Kidney capillary endothelial cell (primary cell): ENCODE measurements at regions not wholly inside any gene's neighbourhood (a gene's known extent, or its start where the extent isn't known, plus 50 kb on each side); places are given as distances from the start of the nearest gene placed in this dataset.
"Not testable (repeated sequence)": the region's sequence is repeated elsewhere in the genome, so short reads cannot be mapped to it uniquely, and the experiment has no call there.

ENCODE experiments used
- DNase-seq: peaks from one replicate; pipeline ENCODE4 v3.0.0-alpha.2; 2018; ENCODE audit warnings: low spot score

DNA sequence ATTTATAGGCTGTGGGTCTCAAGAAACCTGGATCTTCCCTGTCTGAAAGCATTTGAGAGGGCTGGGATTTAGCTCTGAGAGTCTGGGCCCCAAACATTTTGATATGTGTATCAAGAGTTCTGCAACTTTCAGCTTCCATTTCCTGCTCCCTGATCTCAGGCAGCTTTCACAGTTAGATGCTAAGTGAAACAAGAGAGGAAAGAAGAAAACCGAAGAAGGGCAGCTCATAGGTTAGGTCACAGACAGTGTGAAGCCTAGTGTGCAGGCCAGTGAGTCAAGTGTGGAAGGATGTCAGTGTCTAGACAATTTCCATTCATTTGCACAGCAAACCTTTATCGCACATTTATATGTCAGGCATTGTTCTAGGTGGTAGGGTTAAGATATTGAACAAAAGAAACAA, 173.6 kb upstream of the PROK2 start:
- peak; percentile 39 for DNase-seq

DNA sequence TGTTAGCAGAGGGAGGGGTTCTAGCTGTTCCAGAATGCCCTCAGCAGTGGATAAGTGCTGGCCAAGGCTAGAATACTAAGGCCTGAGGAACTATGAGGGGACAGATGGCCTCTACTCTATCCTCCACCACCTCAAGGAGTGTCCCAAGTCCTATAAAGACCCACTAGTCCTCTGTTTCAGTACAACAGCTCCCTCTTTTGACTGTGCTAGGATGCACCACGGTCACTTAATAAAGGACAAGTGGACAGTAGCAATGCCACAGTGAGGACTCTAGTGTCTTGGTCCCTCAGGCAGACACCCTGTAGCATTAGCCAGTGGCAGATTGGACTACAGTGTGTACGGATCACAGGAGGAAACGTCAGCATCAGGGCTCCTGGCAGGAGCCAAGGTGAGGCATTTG, 171.8 kb upstream of the PROK2 start:
- no peak for DNase-seq

DNA sequence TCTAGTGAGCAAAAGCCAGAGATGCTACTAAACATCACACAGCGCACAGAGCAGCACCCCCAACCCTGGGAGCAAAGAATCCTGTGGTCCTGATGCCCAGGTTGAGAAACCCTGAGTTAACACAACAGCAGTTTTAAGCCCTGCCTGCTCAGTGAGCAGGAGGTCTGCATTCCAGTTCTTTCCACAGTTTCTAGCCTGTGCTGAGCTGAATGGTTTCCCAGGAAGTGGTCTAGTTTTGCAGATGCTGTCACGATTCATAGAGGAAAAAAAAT, 171.1 kb upstream of the PROK2 start:
- no peak for DNase-seq

DNA sequence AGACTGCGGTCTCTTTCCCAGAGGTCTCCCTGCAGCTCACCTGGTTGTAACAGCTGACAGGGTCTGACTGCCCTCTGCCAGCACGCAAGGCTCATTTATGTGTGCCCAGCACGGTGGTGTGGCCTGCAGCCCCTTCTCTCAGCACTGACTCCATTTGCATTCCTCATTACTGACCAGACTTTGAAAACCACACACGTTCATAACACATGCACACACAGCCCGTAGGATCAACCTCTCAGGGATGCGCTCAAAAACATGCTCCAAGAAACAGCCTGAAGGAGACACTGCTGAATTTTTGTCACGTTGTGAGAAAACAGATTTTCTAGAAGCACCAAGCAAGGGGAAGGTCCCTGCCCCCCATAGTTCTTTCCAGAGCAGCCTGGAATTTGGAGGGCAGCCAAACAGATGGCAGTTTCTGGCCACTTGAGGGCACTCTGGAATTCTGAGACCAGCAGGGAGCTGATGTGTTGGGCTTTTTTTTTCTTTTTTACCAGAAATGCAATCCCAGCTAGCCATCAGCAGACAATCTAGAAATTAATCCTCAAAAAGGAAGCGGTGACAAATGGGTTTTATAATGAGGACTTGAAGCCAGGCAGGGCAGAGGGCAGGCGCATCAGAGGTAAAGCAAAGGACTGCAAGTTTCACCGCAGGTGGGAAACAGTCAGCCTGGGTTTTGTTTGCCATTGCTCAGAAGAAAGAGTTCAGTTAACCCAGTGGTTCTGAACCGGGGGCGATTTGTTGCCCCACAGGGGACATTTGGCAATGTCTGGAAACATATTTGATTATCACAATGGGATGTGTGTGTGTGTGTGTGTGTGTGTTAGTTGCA, 170.5 kb upstream of the PROK2 start:
- DNase-seq = peak; percentile 75

DNA sequence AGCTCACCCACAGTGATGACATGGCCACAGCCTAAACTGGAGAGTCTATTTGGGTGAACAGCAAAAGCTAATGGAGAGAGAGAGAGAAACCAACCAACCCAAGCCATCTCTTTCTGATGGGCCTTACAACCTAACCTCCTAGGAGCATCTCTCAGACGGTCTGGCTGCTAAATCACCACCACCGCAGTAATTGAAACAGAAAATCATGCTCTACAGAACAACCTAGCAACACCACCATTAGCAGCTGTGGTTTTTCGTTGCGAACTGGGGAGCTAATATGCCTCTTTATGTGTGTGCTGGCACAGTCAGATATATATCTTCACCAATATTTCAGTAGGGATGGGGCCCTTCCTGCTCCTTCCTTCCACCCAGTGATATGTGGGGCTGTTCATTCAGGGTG, 166.9 kb upstream of the PROK2 start:
- no peak for DNase-seq

DNA sequence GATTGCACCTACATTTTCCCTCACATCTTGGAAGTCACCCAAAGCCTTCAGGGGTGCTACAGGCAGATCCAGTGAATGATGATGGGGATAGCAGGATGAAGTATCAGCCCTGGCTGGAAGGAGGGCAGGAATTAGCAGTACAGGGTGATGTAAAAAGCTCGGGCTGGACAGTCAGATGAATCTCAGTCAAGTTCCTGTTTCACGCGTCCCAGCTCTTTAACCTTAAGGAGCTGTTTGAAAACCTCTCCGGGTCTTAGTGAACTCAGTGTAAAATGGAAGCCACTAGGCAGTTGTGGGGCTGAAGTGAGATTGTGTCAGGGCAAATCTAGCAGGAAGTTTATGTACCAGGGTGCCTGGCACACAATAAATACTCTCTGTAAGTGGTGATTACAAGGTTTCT, 166.4 kb upstream of the PROK2 start:
- DNase-seq = no peak

DNA sequence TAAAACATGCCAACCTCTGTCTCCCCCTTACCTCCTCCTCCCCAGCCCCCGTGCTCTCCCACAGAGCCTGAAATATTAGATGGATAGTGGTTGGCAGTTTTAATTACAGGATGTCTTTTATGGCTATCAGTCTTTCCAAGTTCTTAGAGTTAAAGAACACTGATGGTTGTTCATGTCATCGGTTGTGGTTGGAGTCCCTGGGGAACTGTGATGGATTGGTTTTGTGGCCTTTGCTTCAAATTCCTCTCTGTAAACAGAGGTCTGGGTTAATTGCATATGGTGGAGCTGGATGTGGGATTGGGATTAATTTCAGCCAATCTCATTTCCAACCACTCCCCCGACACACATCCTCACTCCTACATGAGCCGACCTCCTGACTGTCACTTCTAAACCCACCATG, 164.5 kb upstream of the PROK2 start:
- no peak for DNase-seq

DNA sequence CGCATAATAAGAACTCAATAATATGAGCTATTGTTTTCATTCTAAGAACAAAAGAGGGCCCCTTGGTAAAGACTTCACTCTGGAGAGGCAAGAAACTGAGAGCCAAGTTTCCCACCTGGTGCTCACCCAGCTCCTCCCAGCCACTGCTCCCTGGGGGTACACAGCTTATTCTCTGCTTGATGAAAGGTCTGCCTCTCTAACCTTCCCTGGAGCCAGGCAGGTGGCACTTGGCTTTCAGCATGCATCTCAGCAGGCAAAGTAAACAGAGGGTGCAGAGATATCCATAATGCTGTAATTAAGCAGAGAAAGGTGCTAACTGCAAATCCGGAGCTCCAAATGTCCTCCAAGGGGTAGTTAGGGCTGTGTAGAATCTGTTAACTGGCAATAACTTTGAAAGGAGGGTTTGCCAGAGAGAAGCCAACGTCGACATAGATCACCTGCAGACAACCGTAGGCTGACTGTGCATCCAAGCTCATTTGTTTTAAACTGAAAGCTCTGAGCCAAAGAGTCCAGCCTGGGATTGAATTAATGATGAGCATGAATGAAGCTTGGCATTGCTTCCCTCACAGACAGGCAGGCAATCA, 159.6 kb upstream of the PROK2 start:
- no peak for DNase-seq

DNA sequence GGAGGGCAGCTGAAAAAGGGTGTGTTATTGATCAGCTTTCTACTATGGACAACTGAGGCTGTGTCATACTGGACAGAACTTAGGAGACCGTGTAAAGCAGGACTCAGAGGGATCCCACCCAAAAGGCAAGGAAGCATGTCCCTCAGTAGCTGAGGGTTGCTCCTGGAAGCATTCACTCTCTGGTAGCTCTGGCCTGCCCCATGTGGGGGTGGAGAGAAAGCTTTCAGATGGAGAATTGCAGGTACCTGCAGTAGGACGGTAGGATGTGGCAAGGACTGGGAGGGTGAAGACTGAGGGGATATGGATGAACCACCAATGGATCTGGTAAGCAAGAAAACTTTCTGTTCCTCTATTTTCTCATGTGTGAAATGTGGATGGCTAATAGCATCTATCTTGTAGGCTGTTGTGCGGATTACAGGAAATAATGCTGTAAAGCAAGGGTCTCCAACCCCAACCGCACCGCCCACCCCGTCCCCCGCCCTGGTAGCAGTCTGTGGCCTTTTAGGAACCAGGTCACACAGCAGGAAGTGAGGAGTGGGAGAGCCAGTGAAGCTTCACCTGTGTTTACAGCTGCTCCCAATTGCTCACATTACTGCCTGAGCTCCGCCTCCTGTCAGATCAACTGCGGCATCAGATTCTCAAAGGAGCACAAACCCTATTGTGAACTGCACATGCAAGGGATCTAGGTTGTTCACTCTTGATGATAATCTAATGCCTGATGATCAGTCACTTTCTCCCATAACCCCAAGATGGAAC, 157.7 kb upstream of the PROK2 start:
- no peak for DNase-seq

DNA sequence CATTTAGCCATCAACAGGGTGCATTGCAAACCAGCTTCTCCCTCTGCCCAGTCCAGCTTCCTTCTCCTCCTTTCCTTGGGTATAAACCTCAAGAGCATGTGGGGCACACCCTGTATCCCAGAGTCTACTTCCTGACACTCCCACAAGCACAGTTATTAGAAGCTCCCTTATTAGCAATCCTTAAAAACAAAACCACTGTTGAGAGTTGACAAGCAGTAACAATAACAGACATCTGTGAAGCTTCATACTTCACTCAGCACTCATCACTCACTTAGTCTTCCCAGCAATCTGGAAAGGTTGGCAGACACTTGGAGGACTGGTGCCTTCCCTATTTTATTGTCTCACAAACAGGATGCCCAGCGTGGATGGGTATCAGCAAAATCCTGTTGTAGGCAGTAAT, 155.5 kb upstream of the PROK2 start:
- no peak for DNase-seq

DNA sequence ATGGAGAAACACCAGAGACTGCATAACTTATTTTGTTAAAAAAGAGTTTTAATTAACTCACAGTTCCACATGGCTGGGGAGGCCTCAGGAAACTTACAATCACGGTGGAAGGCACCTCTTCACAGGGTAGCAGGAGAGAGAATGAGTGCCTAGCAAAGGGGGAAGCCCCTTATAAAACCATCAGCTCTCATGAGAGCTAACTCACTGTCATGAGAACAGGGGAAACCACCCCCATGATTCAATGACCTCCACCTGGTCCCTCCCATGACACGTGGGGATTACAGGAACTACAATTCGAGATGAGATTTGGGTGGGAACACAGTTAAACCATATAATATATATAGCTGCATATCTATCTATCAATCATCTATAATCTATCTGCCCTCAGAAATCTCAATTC, 153.1 kb upstream of the PROK2 start:
- DNase-seq = not testable (repeated sequence)

DNA sequence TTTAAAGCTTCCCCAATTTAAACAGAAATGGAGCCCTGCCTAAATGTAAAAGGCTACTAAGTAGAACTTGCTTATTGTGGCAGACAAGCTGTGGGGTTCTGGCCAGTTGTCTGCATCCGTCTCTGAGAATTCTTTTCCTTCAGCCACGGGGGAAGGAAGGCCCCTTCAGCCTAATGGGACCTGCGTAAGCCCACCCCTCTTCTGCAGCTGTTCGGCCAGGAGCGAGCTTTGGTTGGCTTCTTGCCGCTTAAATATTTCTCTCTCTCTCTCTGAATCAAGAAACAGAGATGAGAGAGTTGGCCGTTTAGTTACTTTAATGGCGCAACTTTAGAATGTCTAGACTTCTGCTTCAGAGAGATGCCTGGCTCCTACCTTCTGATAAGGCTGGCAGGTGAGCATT, 151.7 kb upstream of the PROK2 start:
- DNase-seq = no peak

DNA sequence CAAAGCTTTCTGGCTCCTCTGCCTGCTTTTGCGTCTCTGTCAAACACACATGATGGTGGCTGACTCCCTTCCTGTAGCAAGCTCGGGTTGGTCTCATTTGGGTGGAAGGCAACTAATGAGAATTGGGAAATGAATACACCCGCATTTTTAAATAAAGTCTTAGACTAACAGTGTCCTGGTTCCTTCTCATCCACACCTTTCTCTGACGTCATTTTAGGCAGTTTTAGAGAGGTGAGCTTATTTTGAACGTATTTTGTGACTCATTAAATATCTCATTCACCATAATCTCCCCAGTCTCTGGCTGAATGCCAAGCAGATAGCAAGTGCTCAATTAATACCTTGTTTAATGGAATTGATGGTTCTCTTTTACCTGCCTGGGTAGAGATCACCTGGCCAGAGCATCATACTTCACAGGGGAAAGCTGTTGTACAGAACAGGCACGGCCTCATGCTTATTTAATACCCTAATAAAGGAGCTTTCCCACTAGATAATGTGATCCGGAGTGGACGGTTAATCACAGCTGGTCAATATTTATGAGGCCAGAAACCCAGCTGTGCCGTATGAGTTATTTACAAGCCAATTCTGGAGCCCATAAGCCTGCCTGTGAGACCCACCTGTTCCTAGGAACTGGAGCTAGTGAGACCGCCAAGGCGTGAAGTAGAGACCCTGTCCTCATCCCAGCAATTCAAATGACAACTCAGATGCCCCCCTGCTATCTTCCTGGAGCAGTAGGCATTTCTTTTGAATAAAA, 149.7 kb upstream of the PROK2 start:
- no peak for DNase-seq

DNA sequence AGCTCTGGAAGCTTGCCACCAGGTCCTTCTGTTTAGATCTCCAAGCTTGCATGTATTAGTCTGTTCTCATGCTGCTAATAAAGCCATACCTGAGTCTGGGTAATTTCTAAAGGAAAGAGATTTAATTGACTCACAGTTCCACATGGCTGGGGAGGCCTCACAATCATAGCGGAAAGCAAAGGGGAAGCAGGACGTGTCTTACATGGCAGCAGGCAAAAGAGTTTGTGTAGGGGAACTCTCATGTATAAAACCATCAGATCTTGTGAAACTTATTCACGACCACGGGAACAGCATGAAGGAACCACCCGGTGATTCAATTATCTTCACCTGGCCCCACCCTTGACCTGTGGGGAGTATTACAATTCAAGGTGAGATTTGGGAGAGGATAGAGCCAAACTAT, 147.0 kb upstream of the PROK2 start:
- DNase-seq = no peak

DNA sequence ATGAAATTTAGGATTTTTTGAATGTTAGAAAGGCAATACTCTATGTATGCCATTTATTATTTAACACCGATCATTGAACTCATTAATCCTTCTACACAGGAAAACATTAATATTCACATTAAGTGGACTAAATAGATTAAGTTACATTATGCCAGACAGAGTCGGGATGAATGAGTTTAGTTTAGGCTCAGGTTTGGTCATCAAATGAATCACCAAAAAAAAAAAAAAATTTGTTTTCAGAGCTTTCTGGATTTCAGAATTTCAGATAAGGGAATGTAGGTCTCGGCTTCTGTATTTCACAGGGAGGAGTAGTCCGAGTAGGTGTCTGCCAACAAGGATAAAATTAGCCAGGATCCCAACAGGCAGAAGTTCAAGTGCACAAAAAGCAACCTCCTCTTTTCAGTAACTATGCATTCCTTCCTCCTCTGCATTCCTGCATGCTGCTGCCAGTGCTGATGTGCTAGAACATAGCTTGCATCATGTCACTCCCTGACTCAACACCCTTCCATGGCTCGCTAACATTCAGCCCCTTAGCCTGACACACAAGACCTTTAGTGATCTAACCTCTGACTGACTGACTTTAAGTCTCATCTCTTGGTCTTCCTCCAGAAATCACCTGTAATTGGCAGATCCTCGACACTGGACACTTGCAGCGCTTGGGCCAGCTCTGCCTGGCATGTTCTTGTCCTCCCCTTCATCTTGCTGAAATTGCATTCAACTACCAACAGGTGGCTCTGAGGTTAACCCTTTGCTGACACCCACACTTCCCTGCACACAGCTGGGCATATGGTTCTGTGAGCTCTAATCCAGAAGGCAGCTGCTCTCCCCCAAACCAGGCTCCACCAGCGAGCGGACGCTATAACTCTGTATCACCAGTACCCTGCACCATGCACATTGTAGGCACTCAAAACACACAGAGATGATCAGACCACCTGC, 145.4 kb upstream of the PROK2 start:
- no peak for DNase-seq

DNA sequence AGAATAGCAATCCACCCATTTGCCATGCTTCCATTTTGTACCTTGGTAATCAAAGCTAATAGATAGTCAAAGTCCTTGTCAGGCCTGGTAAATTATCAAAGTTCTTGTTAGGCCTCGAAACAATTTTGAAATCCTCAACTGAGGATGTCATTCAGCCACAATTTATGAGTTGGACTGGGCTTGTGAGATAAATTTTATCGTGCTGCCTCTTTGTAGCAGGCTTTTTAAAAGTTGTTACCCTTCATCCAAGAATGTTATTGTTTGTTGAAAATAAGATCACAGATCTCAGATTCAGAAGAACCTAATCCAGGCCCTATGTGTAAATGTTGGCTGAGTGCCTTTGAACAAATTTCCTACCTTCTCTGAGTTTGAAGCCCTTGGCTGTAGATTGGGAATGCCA, 143.3 kb upstream of the PROK2 start:
- no peak for DNase-seq

DNA sequence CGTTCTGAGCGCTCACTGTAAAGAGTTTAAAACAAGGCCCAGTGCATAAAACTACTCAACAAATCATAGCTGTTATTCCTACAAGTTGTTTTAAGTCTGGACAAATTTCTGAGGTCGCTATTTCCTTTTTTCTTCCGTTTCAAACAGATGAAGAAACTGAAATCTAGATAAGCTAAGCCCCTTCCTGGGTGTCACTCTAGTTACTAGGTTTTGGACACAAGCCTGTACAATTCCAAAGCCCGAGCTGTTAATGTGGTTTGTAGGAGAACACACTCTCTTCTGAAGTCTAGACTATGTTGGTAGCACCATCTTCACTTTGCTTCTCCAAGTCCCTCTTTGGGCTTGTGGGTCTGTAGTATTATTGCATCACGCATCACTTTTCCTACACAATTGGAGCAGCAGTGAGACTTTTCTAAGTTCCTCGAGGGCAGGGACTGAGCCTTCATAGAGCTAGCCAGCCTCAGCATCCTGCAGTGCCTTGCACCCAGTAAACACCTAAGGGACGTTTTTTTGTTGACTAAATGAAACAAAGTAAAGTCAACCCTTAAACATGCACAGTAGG, 142.6 kb upstream of the PROK2 start:
- DNase-seq = no peak

DNA sequence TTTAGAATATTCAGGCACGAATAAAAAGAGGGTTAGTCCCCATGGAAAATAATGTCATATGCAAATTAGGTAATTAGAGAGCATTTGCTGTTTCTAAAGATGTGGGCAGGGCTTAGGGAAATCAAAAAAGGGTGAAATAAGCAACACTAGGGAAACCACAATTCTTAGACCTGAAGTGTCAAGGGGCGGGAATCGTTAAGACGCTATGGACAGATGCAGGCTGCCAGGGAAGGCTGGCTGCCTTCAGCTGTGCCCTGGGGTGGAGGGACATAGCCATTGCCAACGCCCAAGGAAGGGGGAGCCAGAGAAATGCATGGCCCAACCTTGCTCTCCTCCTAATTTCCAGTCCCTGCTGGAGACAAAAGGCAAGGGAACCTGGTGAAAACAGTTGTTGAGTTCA, 141.7 kb upstream of the PROK2 start:
- DNase-seq = no peak

DNA sequence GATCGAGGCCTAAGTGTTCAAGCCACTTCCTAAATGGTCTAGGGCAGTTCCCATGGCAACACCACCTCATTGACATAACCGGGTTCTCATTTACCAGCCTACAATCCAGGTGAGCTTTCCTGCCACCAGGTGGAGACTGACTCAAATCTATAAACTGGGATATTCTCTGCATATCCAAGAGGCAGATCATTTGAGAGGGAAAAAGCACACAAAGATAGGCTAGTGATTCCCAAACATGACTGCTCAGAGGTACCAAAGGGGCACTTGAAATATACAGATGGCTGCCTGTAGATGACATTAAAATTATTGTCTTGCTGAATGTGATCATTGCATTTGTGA, 141.3 kb upstream of the PROK2 start:
- no peak for DNase-seq

DNA sequence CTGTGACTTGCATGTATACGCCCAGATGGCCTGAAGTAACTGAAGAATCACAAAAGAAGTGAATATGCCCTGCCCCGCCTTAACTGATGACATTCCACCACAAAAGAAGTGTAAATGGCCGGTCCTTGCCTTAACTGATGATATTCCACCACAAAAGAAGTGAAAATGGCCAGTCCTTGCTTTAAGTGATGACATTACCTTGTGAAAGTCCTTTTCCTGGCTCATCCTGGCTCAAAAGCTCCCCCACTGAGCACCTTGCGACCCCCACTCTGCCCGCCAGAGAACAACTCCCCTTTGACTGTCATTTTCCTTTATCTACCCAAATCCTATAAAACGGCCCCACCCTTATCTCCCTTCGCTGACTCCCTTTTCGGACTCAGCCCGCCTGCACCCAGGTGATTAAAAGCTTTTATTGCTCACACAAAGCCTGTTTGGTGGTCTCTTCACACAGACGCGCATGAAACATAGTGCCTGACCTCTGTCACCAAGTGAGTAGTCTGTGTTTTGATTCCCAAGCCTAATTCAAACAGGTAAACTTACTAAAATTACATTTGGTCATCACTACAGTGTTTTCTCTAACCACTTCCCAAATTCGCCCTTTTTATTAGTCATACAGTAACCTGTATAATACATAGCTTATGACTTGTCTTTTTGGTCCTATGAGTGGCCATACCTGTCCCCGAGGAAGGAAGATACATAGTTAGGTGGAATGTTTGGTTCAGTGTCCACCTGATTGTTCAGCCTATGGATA, 140.7 kb upstream of the PROK2 start:
- DNase-seq = not testable (repeated sequence)

DNA sequence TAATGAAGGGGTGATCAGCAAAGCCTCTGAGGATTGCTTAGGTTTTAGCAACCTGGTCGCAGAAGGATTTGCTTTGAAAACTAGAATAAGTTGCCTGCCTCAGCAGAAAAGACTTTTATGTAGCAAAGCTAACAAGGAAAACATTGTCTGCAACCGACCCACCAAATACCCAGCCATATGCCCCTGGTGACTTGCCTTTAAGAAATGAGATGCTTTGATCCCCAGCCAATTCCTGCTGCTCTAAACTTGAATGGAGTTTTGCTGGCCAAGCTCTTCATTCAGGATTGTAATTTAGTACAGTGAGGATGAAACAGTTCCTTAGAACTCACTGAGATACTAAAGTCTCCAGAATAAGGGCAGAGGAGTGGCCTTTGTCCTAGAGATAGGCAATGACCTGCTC, 139.8 kb upstream of the PROK2 start:
- no peak for DNase-seq
